A549 (cell line): ENCODE measurements at regions not wholly inside any gene's neighbourhood (a gene's known extent, or its start where the extent isn't known, plus 50 kb on each side); places are given as distances from the start of the nearest gene placed in this dataset.

Source experiments
- ATAC-seq, 2 experiments: fragments of 200-7000 bp in 1 of 2; fragments of >200 bp in 1 of 2; cut with Nextera tagmentation in 1 of 2; cut with Tn5 transposase in 1 of 2; 3 replicates each; pipeline versions ENCODE4 v1.8.0 to v1.9.1; 2018 to 2020; ENCODE audit warnings: mild to moderate bottlenecking in 1 of 2, moderate library complexity in 1 of 2
- CTCF ChIA-PET: fragments of 300-600 bp; sonication (Branson Sonifier 250); formaldehyde crosslinking; extraction: SDS; loops from one replicate; lab custom pipeline; 2021; ENCODE audit warnings: antibody characterized with exemption, inconsistent platforms; lab: Yijun Ruan, JAX
- POLR2A ChIA-PET: fragments of 350-600 bp; formaldehyde crosslinking; extraction: SDS; loops from one replicate; lab custom pipeline; 2021; ENCODE audit warnings: antibody characterized with exemption, inconsistent platforms; lab: Yijun Ruan, JAX
- DNase-seq, 2 experiments: peaks; one replicate each; pipeline versions ENCODE4 v3.0.0 to v3.0.0-alpha.2; 2011 to 2016; ENCODE audit warnings: low read depth in 1 of 2, low spot score in 1 of 2
- FAIRE-seq: peaks from 2 replicates; lab custom pipeline; 2011; peaks lifted over from hg19 to GRCh38; lab: Jason Lieb, UNC
- H3K27ac ChIP-seq, 2 experiments: fragments of >200 bp; sonication (Bioruptor Twin); formaldehyde crosslinking; 3 replicates each; pipeline ENCODE4 v1.5.1; 2016 to 2017
- H3K4me1 ChIP-seq: fragments of >200 bp; sonication (Bioruptor Twin); formaldehyde crosslinking; 3 replicates; pipeline ENCODE4 v1.6.1; 2016
- H3K4me2 ChIP-seq: fragments of >200 bp; sonication (Bioruptor Twin); formaldehyde crosslinking; 3 replicates; pipeline ENCODE4 v1.6.1; 2016
- H3K4me3 ChIP-seq: fragments of >200 bp; sonication (Bioruptor Twin); formaldehyde crosslinking; 3 replicates; pipeline ENCODE4 v1.5.1; 2016
- H3K9me3 ChIP-seq: fragments of >200 bp; sonication (Bioruptor Twin); formaldehyde crosslinking; 3 replicates; pipeline ENCODE4 v1.6.1; 2016
- CBX8 ChIP-seq: fragments of 200-600 bp; sonication (generic); IDR thresholded peaks from 2 replicates; pipeline ENCODE4 v1.6.1; 2016
- CHD2 ChIP-seq: fragments of 150-350 bp; IDR thresholded peaks from 2 replicates; pipeline ENCODE4 v1.6.1; 2014; ENCODE audit warnings: low read length; ENCODE audit not compliant: partially characterized antibody
- E2F6 ChIP-seq: IDR thresholded peaks from 2 replicates; pipeline ENCODE4 v1.6.1; 2012; ENCODE audit warnings: low read depth, borderline replicate concordance
- EHF ChIP-seq: fragments of 250-450 bp; sonication (Bioruptor Pico); IDR thresholded peaks from 2 replicates; pipeline ENCODE4 v1.5.0; 2020; ENCODE audit warnings: mild to moderate bottlenecking
- EHMT2 ChIP-seq: fragments of 200-600 bp; sonication (generic); IDR thresholded peaks from 2 replicates; pipeline ENCODE4 v1.6.1; 2016; ENCODE audit warnings: antibody characterized with exemption, low read depth, mild to moderate bottlenecking, moderate library complexity
- FOSL2 ChIP-seq, 2 experiments: fragments of 450-650 bp in 1 of 2; fragments of >200 bp in 1 of 2; sonication (Bioruptor Twin) in 1 of 2; formaldehyde crosslinking; IDR thresholded peaks; 2 replicates each; pipeline versions ENCODE4 v1.5.0 to v1.6.1; 2016 to 2020; ENCODE audit warnings: mild to moderate bottlenecking in 1 of 2, moderate library complexity in 1 of 2
- HDAC2 ChIP-seq: fragments of 200-600 bp; sonication (generic); IDR thresholded peaks from 2 replicates; pipeline ENCODE4 v1.6.1; 2016
- HOXB13 ChIP-seq: fragments of 250-450 bp; sonication (Bioruptor Pico); IDR thresholded peaks from 2 replicates; pipeline ENCODE4 v1.5.0; 2020; ENCODE audit warnings: low read depth, mild to moderate bottlenecking, moderate library complexity
- HOXB5 ChIP-seq: fragments of 250-450 bp; sonication (Bioruptor Pico); IDR thresholded peaks from 2 replicates; pipeline ENCODE4 v1.5.0; 2020; ENCODE audit warnings: mild to moderate bottlenecking, moderate library complexity
- KDM5A ChIP-seq: fragments of 200-600 bp; sonication (generic); IDR thresholded peaks from 2 replicates; pipeline ENCODE4 v1.6.1; 2016; ENCODE audit warnings: antibody characterized with exemption, mild to moderate bottlenecking
- NFE2L2 ChIP-seq: fragments of 150-350 bp; conservative IDR thresholded peaks from 2 replicates; pipeline ENCODE4 v1.6.1; 2014; ENCODE audit warnings: low read length
- NPAS2 ChIP-seq: fragments of 250-450 bp; sonication (Bioruptor Pico); IDR thresholded peaks from 2 replicates; pipeline ENCODE4 v1.8.0; 2022; ENCODE audit warnings: mild to moderate bottlenecking, moderate library complexity, borderline replicate concordance
- SMC3 ChIP-seq: fragments of >200 bp; sonication (Bioruptor Twin); formaldehyde crosslinking; IDR thresholded peaks from 3 replicates; pipeline ENCODE4 v1.6.1; 2018; ENCODE audit warnings: inconsistent platforms
- ZNF302 ChIP-seq: fragments of 250-450 bp; sonication (Bioruptor Pico); IDR thresholded peaks from 2 replicates; pipeline ENCODE4 v1.9.0; 2021; ENCODE audit warnings: inconsistent platforms, mild to moderate bottlenecking, moderate library complexity
- WGBS: methylation state at CpG from one replicate; pipeline ENCODE4 v1.1.6; 2017; ENCODE audit errors: missing lambda C conversion rate; 5-methylcytosine and 5-hydroxymethylcytosine counted together

- TF ChIP-seq CHD2 (no peak), FOSL2 (IDR thresholded peaks at IDR 0.05) (no peak), FOSL2 (CRISPR knock-in tag; IDR thresholded peaks at IDR 0.05) (no peak), NPAS2 (CRISPR knock-in tag) (no peak), HDAC2 (no peak), EHF (CRISPR knock-in tag) (no peak), KDM5A (no peak), E2F6 (no peak), SMC3 (no peak), ZNF302 (CRISPR knock-in tag) (no peak), EHMT2 (no peak), CBX8 (no peak), HOXB5 (CRISPR knock-in tag) (no peak), NFE2L2 (no peak), HOXB13 (CRISPR knock-in tag) (no peak)
- ATAC-seq (no peak), FAIRE-seq (no peak), DNase-seq (no peak)
- ChIA-PET POLR2A (no interaction called here), CTCF (interaction anchor here (0.7 kb wide), 1 partner anchor 131 kb away, joined by 3 read pairs; no protein-coding TSS in a partner anchor)
- H3K9me3 ChIP-seq, result no peaks in the 10 kb centered on the region
- 9% methylated on average over 1 of the region's 1 CpG for WGBS
- H3K4me3 ChIP-seq, result no peak overlapping the region
- H3K27ac ChIP-seq, result no peak overlapping the region
- H3K4me1 ChIP-seq, result no peaks in the 10 kb centered on the region
- H3K4me2 ChIP-seq, result no peak overlapping the region
Observed at GRCh38 chr19:29890392-29890791, 51.6 kb upstream of the URI1 start.
